ENCODE measurements at regions not wholly inside any gene's neighbourhood (a gene's known extent, or its start where the extent isn't known, plus 50 kb on each side); places are given as distances from the start of the nearest gene placed in this dataset.

DNA sequence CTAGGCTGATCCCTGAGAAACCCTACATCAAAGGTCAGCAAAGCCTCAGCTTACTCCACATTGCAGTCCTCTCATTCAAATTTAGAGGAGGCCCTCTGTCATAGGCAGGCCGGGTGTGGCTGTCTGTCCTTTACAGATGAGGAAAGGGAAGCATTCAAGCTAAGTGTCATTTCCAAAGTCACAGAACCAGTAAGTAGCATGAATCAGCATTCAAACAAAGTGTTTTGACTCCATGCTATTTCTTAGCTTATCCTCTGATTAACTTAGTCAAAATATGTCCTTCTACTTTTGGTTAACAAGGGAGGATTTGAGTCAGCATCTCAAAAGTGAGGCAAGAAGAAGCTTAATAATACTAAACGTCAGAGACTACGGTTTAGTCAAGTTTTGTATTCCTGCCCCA lies 409.0 kb upstream of the POU3F3 start:
- H3K27ac ChIP-seq, result no peak overlapping the region
- TF ChIP-seq, protein P1, sequence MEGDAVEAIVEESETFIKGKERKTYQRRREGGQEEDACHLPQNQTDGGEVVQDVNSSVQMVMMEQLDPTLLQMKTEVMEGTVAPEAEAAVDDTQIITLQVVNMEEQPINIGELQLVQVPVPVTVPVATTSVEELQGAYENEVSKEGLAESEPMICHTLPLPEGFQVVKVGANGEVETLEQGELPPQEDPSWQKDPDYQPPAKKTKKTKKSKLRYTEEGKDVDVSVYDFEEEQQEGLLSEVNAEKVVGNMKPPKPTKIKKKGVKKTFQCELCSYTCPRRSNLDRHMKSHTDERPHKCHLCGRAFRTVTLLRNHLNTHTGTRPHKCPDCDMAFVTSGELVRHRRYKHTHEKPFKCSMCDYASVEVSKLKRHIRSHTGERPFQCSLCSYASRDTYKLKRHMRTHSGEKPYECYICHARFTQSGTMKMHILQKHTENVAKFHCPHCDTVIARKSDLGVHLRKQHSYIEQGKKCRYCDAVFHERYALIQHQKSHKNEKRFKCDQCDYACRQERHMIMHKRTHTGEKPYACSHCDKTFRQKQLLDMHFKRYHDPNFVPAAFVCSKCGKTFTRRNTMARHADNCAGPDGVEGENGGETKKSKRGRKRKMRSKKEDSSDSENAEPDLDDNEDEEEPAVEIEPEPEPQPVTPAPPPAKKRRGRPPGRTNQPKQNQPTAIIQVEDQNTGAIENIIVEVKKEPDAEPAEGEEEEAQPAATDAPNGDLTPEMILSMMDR (IDR thresholded peaks at IDR 0.05), result no peak
- TF ChIP-seq ZFX (IDR thresholded peaks at IDR 0.05; ENCODE audit: borderline replicate concordance), result no peak

DNA sequence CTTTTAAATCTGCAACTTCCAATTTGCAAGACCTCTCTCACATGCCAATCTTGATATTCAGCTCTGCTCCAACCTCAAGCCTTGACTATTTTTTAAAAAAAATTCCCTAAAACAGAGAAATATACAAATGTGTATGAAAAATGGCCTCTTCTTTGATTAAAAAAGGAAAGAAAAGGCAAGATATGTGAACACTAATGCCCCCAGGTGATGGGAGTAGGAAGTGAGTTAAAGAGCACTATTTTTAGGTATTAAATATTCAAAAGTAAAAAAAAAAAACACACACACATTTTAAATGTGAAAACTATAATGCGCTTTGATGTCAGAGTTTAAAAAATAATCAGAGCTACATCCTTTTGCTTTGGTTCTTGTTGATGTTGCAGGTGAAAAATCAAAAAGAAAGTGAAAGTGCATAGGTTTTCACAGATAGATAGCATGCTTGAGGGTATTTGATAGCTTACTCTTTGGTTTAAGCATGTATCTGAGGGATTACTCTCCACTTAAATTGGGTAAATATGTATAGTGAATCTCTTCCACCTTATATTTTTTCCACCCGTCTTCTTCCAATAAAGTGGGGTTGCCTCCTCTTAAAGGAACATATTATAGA lies 406.0 kb upstream of the POU3F3 start:
- TF ChIP-seq ZFX (IDR thresholded peaks at IDR 0.05; ENCODE audit: borderline replicate concordance), result no peak
- TF ChIP-seq, protein P1 (IDR thresholded peaks at IDR 0.05), result no peak
- no peak overlapping the region for H3K27ac ChIP-seq

DNA sequence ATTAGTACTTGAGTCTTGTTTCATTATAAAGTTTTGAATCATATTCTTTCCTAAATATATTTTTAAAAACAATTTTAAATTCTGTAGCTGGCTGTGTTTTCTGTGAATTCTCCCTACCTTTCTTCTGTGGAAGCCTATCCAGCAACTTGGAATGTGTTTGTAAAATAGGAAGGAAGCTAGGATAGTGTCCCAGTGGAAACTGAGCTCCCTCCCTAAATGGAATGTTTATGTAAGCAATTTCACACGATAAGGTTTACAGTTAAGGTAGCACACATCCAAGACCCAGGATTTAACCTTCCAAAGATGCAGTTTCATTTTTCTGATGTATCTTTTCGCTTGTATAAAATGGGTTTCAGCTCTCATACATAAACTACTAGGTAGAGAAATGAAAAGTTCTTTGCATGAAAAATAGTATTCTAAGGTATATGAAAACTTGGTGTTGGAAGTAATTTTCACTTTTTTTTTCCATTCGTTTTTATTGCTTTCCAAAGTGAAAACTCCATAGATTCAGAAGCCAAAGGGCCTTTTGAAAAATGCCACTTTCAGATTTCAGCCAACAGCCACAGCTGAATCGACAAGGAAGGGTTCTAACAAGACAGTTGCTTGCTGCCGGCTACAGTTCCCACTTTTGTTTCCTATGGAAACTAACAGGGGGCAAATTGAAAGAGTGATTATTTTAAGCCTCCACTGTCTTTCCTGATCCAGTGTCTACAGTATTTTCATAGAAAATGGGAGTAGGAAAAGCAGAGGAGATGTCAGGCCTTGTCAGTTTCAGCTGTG lies 405.1 kb upstream of the POU3F3 start:
- no peak overlapping the region for H3K27ac ChIP-seq
- TF ChIP-seq, protein P1 (IDR thresholded peaks at IDR 0.05), result no peak
- no peak for TF ChIP-seq ZFX (IDR thresholded peaks at IDR 0.05; ENCODE audit: borderline replicate concordance)

DNA sequence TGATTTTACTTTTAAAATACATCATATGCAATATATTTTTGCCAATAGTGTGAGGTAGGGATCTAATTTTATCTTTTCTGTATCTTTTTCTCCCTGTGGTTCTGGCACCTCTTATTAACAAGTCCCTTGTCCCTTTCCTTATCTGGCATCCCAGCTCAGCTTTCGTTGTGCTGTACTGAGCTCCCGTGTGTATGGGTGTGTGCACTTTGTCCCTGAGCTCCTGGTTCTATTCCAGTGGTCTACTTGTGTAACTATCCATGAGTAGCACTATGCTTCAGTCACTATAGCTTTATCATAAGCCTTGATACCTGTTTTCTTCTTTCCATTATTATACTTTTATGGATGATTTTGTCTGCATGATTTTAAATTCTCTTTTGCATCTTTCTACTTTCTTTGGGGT lies 401.4 kb upstream of the POU3F3 start:
- no peak overlapping the region for H3K27ac ChIP-seq
- no peak for TF ChIP-seq ZFX (IDR thresholded peaks at IDR 0.05; ENCODE audit: borderline replicate concordance)
- TF ChIP-seq, protein P1 (IDR thresholded peaks at IDR 0.05), result no peak

DNA sequence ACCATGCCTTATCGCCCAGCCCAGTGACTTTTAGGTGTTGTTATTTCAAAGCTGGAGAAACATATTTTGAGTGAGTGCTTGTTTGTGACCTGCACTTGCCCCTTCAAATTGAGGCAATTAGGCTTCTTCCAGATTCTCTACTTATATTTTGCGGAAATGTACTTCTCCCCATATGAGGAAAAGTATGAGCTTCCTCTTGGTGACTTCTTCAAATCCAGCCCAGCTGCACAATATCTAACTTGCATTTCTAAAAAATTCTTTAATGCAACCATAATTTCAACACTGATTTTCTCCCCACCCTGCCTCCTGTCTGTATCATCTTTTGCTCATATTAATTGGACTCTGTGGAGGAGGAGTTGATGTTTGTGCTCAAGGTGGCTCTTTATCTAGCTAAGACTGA lies 391.2 kb upstream of the POU3F3 start:
- no peak for TF ChIP-seq ZFX (IDR thresholded peaks at IDR 0.05; ENCODE audit: borderline replicate concordance)
- TF ChIP-seq, protein P1 (IDR thresholded peaks at IDR 0.05), result no peak

DNA sequence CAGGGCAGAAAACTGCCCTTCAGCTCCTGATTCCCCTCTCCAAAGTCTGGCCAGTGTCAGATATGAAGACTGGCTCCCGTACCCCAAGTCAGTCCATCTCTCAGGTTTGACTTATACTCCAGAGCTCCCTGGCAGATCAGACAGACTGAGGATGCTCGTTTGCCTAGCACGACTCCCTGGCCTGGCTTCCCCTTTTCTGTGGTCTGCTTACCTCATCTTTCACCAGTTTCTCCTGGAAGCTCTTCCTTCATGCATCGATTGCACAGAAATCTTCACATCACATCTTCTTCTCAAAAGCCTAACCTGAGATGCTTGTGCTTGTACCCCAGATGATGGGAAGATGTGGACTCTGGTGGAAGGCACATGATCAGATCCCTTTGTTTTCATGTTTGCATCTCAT lies 387.9 kb upstream of the POU3F3 start:
- no peak overlapping the region for H3K27ac ChIP-seq
- TF ChIP-seq, protein P1 (IDR thresholded peaks at IDR 0.05), result no peak
- TF ChIP-seq ZFX (IDR thresholded peaks at IDR 0.05; ENCODE audit: borderline replicate concordance), result no peak

More for the DNA sequence above, 391.2 kb upstream of the POU3F3 start:
- H3K27ac ChIP-seq, result no peak overlapping the region

DNA sequence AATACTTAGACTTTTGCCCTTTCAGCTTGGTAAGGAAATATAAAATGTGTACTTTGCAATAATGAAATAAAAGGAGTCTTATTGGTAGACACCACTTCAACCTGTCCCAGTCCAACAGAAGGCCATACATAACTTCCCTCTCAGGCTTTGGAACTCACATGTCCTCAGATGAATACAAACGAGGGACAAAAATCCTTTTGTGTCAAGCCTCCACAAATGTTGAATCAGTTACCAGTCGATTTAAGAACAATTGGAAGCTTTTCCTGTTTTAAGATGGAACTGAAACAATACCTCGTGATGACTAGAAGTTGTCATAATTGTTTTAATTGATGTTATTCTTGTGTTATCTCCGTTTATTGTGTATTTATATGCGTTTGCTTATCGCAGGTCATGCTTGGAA lies 385.1 kb upstream of the POU3F3 start:
- TF ChIP-seq, protein P1 (IDR thresholded peaks at IDR 0.05), result no peak
- no peak for TF ChIP-seq ZFX (IDR thresholded peaks at IDR 0.05; ENCODE audit: borderline replicate concordance)
- H3K27ac ChIP-seq, result no peak overlapping the region

All from 22Rv1 (cell line).